ENCODE measurements at regions not wholly inside any gene's neighbourhood (a gene's known extent, or its start where the extent isn't known, plus 50 kb on each side); places are given as distances from the start of the nearest gene placed in this dataset.

DNA sequence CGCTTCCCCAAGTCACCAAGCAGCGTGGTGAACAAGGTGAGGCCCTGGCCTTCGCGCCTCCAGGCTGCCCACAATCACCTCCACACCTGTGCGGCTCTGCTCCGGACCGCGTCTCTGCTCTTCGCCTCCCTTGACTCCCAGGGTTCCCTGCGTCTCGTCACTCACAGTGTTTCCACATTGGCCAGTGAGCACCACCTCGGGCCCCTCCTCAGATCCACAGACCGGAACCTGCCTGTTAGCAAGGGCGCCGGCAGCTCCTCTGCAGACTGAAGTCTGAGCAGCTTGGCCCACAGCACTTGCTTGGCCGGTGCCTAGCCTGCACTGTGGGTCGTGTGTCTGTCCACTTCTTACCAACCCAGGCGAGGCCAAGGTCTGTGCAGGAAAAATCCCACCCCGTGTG, 155.3 kb upstream of the ALKAL2 start:
- 92 to 94% methylated on average over 19 of the region's 19 CpGs for WGBS, 2 donors
- no peak overlapping the region for H3K4me3 ChIP-seq
- no peaks in the 10 kb centered on the region for H3K36me3 ChIP-seq
- no peak for DNase-seq
- H3K9me3 ChIP-seq = no peaks in the 10 kb centered on the region
- H3K27ac ChIP-seq = no peak overlapping the region
- peaks cover 0 to 5% (median 0%) of the 10 kb centered on the region in 3 donors for H3K27me3 ChIP-seq
- no peaks in the 10 kb centered on the region for H3K4me1 ChIP-seq
- intact Hi-C loops (cut with DNase I) = no loop called here
- TF ChIP-seq, protein P1, sequence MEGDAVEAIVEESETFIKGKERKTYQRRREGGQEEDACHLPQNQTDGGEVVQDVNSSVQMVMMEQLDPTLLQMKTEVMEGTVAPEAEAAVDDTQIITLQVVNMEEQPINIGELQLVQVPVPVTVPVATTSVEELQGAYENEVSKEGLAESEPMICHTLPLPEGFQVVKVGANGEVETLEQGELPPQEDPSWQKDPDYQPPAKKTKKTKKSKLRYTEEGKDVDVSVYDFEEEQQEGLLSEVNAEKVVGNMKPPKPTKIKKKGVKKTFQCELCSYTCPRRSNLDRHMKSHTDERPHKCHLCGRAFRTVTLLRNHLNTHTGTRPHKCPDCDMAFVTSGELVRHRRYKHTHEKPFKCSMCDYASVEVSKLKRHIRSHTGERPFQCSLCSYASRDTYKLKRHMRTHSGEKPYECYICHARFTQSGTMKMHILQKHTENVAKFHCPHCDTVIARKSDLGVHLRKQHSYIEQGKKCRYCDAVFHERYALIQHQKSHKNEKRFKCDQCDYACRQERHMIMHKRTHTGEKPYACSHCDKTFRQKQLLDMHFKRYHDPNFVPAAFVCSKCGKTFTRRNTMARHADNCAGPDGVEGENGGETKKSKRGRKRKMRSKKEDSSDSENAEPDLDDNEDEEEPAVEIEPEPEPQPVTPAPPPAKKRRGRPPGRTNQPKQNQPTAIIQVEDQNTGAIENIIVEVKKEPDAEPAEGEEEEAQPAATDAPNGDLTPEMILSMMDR (IDR thresholded peaks at IDR 0.05) = no peak
- no peak for TF ChIP-seq POLR2A (IDR thresholded peaks at IDR 0.05)
- no peak for TF ChIP-seq POLR2AphosphoS5 (IDR thresholded peaks at IDR 0.05)
- TF ChIP-seq EP300 (IDR thresholded peaks at IDR 0.05) = no peak

DNA sequence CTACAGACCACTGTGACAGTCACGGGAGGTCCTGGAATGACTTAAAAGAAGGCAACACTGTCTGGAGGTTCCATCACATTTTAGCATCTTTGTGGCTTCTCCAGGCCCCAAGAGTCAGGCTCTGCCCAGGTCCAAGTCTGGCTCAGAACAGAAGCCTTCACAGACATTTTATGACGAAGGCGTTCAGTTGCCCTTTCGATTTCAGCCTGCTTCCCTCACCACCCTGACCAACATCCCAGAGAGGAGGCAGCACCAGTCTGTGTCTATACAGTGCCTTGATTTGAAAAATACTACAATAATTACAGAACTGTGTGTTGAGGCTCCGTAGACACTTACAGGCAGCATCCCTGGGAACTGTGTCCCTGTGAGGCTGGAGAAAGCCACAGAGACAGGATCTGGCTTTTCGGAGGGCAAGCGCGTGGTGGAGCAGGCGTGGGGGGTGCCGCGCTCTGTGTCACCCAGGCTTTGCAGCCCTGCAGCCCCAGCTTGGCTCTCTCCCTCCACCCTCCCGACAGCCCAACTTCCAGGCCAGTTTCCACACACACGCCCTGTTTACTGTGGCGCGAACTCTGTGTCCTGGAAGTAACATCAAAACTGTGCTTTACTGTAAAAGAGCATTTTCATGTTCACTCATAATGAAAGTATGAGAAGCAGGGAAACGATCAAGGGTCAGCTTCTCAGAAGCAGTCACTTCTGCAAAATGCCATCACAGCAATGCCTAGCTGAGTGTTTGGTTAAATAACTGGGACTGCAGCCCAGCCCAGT, 153.5 kb upstream of the ALKAL2 start:
- Histone ChIP-seq H3K27me3 (peaks cover 0 to 5% (median 3%) of the 10 kb centered on the region in 3 donors), H3K4me1 (no peaks in the 10 kb centered on the region), H3K27ac (no peak overlapping the region), H3K9me3 (no peaks in the 10 kb centered on the region), H3K4me3 (no peak overlapping the region), H3K36me3 (no peaks in the 10 kb centered on the region)
- no peak for DNase-seq
- 68 to 78% methylated on average over 16 of the region's 16 CpGs for WGBS, 2 donors
- TF ChIP-seq POLR2AphosphoS5 (IDR thresholded peaks at IDR 0.05) (no peak), EP300 (IDR thresholded peaks at IDR 0.05) (no peak), POLR2A (IDR thresholded peaks at IDR 0.05) (no peak)
- TF ChIP-seq, protein P1 (IDR thresholded peaks at IDR 0.05) = no peak
- intact Hi-C loops (cut with DNase I) = no loop called here

DNA sequence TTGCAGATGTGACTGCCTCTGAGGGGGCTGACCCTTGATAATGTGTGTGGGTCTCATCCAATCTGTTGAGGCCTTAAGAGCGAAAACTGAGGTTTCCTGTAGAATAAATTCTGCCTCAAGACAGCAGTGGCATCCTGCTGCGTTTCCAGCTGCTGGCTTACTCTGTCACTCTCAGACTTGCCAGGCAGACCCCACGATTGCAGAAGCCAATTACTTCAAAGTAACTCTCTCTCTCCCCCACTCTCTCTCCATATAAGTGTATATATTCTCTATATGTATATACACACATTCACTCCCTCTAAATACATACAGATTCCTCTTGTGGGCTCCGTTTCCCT, 152.5 kb upstream of the ALKAL2 start:
- 60 to 61% methylated on average over 4 of the region's 4 CpGs for WGBS, 2 donors

DNA sequence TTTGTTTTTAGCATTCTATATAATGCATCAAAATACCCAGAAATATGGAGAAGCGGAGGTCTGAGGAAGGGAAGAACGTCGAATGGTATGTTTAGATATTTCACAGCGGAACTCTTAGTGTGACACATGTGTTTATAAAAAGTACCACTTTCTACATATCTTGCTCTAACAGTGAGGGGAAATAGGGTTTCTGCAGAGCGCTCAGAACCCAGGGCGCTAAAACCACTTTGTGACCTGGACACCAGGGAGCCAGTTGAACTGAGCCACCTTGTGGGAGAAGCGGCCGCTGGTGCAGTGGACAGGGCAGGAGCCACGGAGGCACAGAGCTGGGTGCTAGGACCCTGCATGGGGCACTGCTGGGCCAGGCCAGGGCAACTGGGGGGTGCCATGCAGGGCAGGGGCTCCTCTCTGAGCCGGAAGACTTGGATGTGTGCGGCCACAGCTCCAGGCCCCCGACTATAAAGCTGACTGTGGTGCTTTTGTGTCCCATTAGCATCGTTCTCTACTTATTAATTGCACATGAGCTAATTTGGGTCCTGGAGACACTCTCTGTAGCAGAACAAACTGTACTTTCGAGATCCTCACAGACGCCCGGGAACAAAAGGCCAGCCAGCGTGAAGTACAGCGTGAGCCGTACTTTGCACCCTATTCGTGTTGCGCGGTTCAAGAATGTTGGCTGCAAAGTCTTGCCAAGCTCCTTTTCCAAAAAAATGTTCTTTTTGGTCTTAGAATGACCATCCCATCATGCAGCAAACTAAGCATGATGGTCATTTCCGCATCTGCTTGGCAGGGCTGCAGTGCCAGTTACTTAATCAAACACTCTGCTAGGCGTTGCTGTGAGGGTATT, 151.9 kb upstream of the ALKAL2 start:
- no peak overlapping the region for H3K27ac ChIP-seq

More for the DNA sequence above, 152.5 kb upstream of the ALKAL2 start:
- no peaks in the 10 kb centered on the region for H3K36me3 ChIP-seq
- intact Hi-C loops (cut with DNase I) = no loop called here
- no peaks in the 10 kb centered on the region for H3K9me3 ChIP-seq
- H3K4me3 ChIP-seq = no peak overlapping the region
- no peak for DNase-seq
- TF ChIP-seq POLR2A (IDR thresholded peaks at IDR 0.05) = no peak
- H3K4me1 ChIP-seq = no peaks in the 10 kb centered on the region
- peaks cover 0 to 5% (median 3%) of the 10 kb centered on the region in 3 donors for H3K27me3 ChIP-seq
- H3K27ac ChIP-seq = no peak overlapping the region

DNA sequence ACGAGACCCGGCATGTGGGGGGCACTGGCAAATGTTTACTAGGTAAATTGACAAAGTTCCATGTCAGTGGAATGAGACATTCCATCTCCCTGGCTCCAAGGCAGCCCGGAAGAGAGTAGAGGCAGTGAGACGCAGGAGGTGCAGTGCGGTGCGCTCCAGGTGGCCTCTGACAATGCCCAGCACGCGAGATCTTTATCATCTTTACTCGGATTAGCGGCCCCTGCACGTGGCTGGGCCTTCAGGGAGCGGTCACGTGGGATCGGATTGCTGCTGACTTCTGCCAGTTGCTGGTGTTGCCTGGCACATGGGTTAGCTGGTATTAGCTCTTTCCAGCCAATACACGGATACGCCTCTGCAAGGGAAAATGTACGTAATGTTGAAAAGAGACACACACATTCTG, 151.2 kb upstream of the ALKAL2 start:
- WGBS, 2 donors = 83 to 90% methylated on average over 17 of the region's 17 CpGs
- Histone ChIP-seq H3K4me1 (no peaks in the 10 kb centered on the region), H3K36me3 (no peaks in the 10 kb centered on the region), H3K27me3 (peaks cover 0 to 5% (median 3%) of the 10 kb centered on the region in 3 donors), H3K4me3 (no peak overlapping the region), H3K27ac (no peak overlapping the region), H3K9me3 (no peaks in the 10 kb centered on the region)
- intact Hi-C loops (cut with DNase I) = no loop called here
- TF ChIP-seq, protein P1 (IDR thresholded peaks at IDR 0.05) = no peak
- no peak for TF ChIP-seq POLR2AphosphoS5 (IDR thresholded peaks at IDR 0.05)
- no peak for TF ChIP-seq EP300 (IDR thresholded peaks at IDR 0.05)
- TF ChIP-seq POLR2A (IDR thresholded peaks at IDR 0.05) = no peak
- DNase-seq = no peak

More for the DNA sequence above, 151.9 kb upstream of the ALKAL2 start:
- Histone ChIP-seq H3K27me3 (peaks cover 0 to 5% (median 3%) of the 10 kb centered on the region in 3 donors), H3K9me3 (no peaks in the 10 kb centered on the region), H3K4me1 (no peaks in the 10 kb centered on the region), H3K36me3 (no peaks in the 10 kb centered on the region), H3K4me3 (no peak overlapping the region)
- DNase-seq = no peak
- 86 to 91% methylated on average over 24 of the region's 24 CpGs for WGBS, 2 donors
- intact Hi-C loops (cut with DNase I) = no loop called here
- TF ChIP-seq POLR2AphosphoS5 (IDR thresholded peaks at IDR 0.05) (no peak), EP300 (IDR thresholded peaks at IDR 0.05) (no peak), POLR2A (IDR thresholded peaks at IDR 0.05) (no peak)
- TF ChIP-seq, protein P1 (IDR thresholded peaks at IDR 0.05) = no peak

Data from sigmoid colon (tissue), 6 donors.